GM19023 (cell line): ENCODE measurements at regions not wholly inside any gene's neighbourhood (a gene's known extent, or its start where the extent isn't known, plus 50 kb on each side); places are given as distances from the start of the nearest gene placed in this dataset.
A peak's percentile ranks its signal among the peaks of the same experiment; 100 is the strongest.
"Not testable (repeated sequence)": the region's sequence is repeated elsewhere in the genome, so short reads cannot be mapped to it uniquely, and the experiment has no call there.

Source experiments
- ATAC-seq: cut with Tn5 transposase; IDR thresholded peaks from one replicate; pipeline ENCODE4 v1.9.1; 2021; ENCODE audit warnings: mild to moderate bottlenecking, moderate library complexity; ENCODE audit not compliant: unreplicated experiment

- ATAC-seq, result not testable (repeated sequence)
Measured at GRCh38 chr7:106713452-106713851, 52.5 kb upstream of the CCDC71L start.

DNA sequence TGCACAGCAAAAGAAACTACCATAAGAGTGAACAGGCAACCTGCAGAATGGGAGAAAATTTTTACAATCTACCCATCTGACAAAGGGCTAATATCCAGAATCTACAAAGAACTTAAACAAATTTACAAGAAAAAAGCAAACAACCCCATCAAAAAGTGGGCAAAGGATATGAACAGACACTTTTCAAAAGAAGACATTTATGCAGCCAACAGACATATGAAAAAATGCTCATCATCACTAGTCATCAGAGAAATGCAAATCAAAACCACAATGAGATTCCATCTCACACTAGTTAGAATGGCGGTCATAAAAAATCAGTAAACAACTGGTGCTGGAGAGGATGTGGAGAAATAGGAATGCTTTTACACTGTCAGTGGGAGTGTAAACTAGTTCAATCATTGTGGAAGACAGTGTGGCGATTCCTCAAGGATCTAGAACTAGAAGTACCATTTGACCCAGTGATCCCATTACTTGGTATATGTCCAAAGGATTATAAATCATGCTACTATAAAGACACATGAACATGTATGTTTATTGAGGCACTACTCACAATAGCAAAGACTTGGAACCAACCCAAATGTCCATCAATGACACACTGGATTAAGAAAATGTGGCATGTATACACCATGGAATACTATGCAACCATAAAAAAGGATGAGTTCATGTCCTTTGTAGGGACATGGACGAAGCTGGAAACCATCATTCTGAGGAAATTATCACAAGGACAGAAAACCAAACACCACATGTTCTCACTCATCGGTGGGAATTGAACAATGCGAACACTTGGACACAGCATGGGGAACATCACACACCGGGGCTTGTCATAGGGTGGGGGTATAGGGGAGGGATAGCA, 53.9 kb upstream of the CCDC71L start:
- not testable (repeated sequence) for ATAC-seq

GRCh38 chr7:106715730-106716129, 54.8 kb upstream of the CCDC71L start:
- no peak for ATAC-seq

DNA sequence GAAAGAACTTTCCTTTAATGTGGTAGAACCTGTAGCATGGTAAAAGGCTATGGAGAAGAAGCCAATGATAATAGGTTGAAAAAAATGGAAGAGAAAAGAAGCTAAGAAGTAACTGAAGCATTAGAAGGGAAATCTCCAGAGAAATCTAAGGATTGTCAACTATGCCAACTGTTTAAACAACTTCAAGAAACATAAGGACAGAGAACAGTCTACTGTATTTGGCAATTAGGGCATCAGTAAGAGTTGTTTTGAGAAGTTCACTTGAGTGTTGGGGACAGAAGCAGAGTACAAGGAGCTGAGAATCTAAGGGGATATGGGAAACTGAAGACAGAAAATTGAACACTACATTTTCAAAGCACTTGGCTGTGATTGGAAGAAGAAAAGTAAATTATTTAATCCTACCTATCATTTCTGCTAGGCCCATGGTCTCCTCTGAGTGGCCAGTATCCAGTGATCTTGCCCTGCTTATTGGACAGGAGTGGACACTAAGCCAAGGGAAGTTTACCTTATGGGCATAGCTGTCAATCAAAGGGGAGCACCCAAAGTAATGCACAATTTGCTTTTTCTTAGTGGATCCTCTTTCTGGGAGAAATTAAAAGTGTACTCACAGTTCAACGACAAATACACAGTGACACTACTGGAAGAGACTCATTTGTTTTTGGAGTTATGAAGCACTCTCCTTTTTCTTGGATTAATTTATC, 56.4 kb upstream of the CCDC71L start:
- no peak for ATAC-seq

DNA sequence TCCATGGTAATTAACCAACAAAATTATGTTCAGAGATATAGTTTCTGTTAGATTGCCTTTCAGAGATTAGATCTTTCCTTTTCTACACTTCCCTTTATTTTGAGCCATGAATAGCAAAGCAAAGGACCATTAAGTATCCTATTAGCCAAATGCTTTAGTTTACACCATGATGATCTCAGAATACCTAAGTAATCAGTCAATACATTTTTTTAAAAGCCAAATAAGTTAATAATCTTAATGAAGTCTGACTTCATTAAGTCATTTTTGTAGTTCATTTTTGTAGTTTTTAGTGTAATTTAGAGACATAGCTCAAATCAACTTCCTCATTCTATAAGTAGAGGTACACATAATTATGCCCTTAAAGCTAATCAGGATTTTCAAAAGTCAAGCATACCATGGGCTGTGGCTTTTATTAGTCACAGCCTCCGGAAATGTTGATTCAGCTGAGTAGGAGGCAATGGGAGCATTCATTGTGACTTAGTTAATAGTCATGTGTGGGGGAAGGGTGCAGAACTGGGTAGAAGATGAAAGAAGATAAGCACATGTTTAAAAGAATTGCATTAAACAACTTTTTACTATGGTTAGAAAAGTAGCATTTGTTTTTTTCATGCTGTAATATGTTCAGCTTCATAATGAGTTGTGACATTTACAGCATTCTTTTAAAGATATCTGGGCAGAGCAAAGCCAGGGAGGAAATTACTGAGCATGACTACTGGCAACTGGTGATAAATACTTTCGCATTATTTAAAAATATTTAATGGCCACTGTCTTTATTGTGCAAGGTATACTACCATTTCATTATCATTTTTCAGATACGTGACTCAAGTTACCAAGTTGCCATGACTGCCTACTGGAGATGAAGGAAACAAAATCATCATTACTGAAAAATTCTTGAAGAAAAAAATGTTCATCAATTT, 57.3 kb upstream of the CCDC71L start:
- peak; percentile 56 for ATAC-seq

DNA sequence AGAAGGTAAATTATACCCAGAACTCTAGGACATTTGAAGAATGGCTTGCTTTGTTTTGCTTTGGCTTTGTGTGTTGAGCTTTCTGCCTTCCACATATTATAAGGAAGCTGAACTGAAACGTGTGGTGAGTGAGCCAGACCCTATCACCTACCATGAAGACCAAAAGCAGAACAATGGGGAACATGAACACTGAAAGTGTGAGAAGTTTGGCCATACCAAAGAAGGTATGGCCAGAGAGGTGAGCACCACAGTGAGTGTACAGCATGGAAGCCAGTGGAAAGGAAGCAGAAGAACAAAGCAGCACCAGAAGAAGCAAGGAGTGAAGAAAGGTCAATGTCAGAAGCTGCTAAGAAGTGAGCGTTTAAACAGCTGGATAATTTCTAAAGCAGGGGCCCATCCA, 59.7 kb upstream of the CCDC71L start:
- ATAC-seq, result peak; percentile 59

GRCh38 chr7:106721816-106722785, 61.1 kb upstream of the CCDC71L start:
- no peak for ATAC-seq

DNA sequence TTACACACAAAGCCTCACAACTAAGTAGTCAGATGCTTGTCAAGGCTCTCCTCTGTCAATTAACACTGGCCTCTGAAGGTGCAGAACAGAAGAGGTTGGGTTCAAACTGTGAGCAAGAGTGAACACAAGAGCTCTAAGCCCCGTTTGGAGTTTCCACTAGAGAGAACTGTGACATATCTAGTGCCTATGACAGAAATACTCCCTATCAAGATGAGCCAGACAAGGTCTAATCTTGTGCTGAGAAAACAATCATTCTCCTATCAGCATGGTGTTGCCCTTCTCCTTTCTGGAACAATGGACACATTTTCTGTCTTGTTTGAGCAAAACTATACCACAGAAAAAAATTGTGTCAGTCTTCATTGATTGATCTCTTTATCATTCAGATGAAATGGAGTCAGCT, 62.4 kb upstream of the CCDC71L start:
- ATAC-seq, result no peak

DNA sequence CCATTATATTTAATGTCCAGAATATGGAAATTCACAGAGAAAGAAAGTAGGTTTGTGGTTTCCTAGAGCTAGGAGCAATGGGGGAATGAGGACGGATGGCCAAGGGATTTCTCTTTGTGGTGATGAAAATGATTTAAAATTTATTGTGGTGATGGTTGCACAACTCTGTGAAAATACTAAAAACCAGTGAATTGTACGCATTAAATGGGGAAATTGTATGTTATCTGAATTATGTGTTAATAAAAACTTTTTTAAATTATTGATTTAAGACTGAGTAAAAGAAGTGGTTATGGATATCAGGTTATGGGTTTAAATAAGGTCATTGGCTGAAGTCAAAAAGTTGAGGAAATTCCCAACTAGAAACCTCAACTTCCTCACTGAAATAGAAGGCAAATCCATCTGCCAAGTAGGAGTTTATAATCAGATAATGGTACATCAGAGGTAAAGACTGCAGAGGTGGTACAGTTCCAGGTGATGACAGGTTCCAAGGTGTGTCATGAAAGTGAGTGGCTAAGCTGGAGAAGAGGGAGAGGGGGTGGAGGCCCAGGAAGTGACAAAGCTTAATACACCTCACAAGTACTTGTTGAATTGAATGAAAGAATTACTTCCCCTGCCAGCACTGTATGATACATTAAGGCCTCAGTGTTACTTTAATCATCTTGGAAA, 68.9 kb upstream of the CCDC71L start:
- no peak for ATAC-seq

- peak; percentile 78 for ATAC-seq
Measured at GRCh38 chr7:106731187-106731586, 70.2 kb upstream of the CCDC71L start.

GRCh38 chr7:106731646-106732444, 70.9 kb upstream of the CCDC71L start:
- no peak for ATAC-seq

DNA sequence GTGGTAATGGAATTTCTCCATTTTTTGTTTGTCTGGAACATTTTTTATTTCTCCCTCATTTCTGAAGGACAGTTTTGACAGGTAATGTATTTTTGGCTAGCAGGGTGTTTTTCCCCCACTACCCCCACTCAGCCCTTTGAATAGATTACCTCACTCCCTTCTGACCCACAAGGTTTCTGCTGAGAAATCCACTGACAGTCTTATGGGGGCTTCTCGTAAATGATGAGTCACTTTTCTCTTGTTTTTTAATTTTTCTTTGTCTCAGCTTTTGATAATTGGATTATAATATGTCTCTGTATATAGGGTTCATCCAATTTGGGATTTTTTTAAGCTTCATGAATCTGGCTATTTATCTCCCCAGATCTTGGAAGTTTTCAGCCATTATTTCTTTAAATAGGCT, 74.7 kb upstream of the CCDC71L start:
- no peak for ATAC-seq

DNA sequence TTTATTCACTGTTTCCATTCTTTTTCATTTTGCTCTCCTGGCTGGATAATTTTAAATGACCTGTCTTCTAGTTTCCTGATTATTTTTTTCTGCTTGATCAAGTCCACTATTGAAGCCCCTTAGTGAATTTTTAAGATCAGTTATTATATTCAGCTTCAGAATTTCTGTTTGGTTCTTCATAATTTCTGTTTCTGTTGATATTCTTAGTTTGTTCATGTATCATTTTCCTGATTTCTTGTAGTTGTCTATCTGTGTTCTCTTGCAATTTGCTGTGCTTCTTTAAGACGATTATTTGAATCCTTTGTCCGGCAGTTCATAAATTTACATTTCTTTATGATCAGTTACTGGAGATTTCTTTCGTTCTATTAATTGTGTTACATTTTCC, 75.2 kb upstream of the CCDC71L start:
- no peak for ATAC-seq

GRCh38 chr7:106736508-106737201, 75.7 kb upstream of the CCDC71L start:
- ATAC-seq, result no peak

- no peak for ATAC-seq
Measured at GRCh38 chr7:106737202-106737562, 76.2 kb upstream of the CCDC71L start.

- no peak for ATAC-seq
Measured at GRCh38 chr7:106740806-106741205, 79.8 kb upstream of the CCDC71L start.

DNA sequence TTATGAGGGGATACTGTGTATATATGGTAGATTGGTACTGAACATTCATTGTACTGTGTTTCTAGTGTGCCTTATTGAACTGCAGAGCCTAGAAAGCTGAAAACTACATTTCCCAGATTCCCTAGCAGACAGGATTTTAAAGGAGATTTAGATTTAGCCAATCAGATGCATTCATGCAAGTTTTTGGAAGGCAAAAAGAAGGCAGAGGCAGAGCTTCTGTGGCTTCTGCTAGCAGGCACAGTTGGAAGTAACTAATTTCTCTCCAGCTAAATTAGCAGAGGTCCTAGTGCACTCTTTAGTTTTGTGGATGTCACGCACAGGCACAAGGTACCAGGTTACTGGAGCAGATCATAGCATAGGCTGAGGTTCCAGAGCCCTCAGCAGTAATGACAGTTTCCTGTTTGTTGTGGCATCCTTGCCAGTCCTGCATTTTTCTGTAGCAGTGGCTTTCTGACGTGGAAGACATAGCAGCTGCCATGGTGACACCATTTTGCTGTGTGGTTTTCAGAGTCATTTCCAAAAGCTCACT, 83.7 kb upstream of the CCDC71L start:
- no peak for ATAC-seq

DNA sequence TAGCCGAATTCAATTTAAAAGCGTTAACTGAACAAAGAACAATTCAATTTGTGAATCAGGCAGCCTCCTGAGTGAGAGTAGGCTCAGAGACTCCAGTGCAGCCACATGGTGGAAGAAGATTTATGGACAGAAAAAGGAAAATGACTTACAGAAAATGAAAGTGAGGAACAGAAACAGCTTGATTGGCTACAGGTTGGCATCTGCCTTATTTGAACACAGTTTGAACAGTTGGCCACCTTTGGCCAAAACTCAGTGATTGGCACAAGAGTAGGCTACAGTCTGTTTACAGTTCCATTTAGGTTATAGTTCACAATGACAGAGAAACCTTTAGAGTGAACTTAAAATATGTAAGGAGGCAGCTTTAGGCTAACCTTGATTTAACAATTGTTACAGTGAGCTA, 86.3 kb upstream of the CCDC71L start:
- not testable (repeated sequence) for ATAC-seq
